GM23338 (cell line): ENCODE measurements at regions not wholly inside any gene's neighbourhood (a gene's known extent, or its start where the extent isn't known, plus 50 kb on each side); places are given as distances from the start of the nearest gene placed in this dataset.

ENCODE experiments used
- ATAC-seq: fragments of 200-7000 bp; cut with Tn5 transposase; 3 replicates; pipeline ENCODE4 v1.9.1; 2020
- DNase-seq: peaks from one replicate; pipeline ENCODE4 v3.0.0-alpha.2; 2015; ENCODE audit warnings: low spot score
- H2AFZ ChIP-seq: fragments of 200-600 bp; sonication (generic); 2 replicates; pipeline ENCODE4 v1.8.0; 2016; ENCODE audit warnings: antibody characterized with exemption, mild to moderate bottlenecking, moderate library complexity
- H3F3A ChIP-seq: fragments of 200-600 bp; sonication (generic); replicated peaks from 2 replicates; pipeline ENCODE4 v1.8.0; 2017; ENCODE audit warnings: antibody characterized with exemption, mixed run types, low read depth
- H3K27ac ChIP-seq: fragments of 200-600 bp; sonication (generic); 2 replicates; pipeline ENCODE4 v1.6.1; 2016; ENCODE audit warnings: low read depth
- H3K27me3 ChIP-seq: fragments of 200-600 bp; sonication (generic); 2 replicates; pipeline ENCODE4 v1.8.0; 2016; ENCODE audit warnings: mild to moderate bottlenecking, mixed run types, moderate library complexity; ENCODE audit not compliant: insufficient read depth
- H3K36me3 ChIP-seq: fragments of 200-600 bp; sonication (generic); 2 replicates; pipeline ENCODE4 v1.8.0; 2016; ENCODE audit warnings: mild to moderate bottlenecking; ENCODE audit not compliant: insufficient read depth
- H3K4me1 ChIP-seq: fragments of 200-600 bp; sonication (generic); 2 replicates; pipeline ENCODE4 v1.8.0; 2016; ENCODE audit warnings: mild to moderate bottlenecking, moderate library complexity; ENCODE audit not compliant: insufficient read depth
- H3K4me2 ChIP-seq: fragments of 200-600 bp; sonication (generic); 2 replicates; pipeline ENCODE4 v1.7.1; 2017; ENCODE audit warnings: mixed run types
- H3K4me3 ChIP-seq: fragments of 200-600 bp; sonication (generic); 2 replicates; pipeline ENCODE4 v1.6.1; 2016; ENCODE audit warnings: mixed run types
- H3K79me2 ChIP-seq: fragments of 200-600 bp; sonication (generic); replicated peaks from 2 replicates; pipeline ENCODE4 v1.8.0; 2017; ENCODE audit warnings: mild to moderate bottlenecking; ENCODE audit not compliant: insufficient read depth
- H3K9me2 ChIP-seq: fragments of 200-600 bp; sonication (generic); 2 replicates; pipeline ENCODE4 v1.8.0; 2017; ENCODE audit not compliant: insufficient read depth
- H4K20me1 ChIP-seq: fragments of 200-600 bp; sonication (generic); replicated peaks from 2 replicates; pipeline ENCODE4 v1.8.0; 2017; ENCODE audit warnings: mild to moderate bottlenecking; ENCODE audit not compliant: insufficient read depth
- H3K27ac Mint-ChIP-seq: 2 replicates; pipeline ENCODE4 v1.8.0; 2020; ENCODE audit warnings: inconsistent platforms, mild to moderate bottlenecking, moderate library complexity, mixed read lengths
- H3K27me3 Mint-ChIP-seq: 3 replicates; pipeline ENCODE4 v1.8.0; 2022; ENCODE audit warnings: low read depth, mild to moderate bottlenecking, moderate library complexity, mixed read lengths, inconsistent platforms; ENCODE audit not compliant: insufficient read depth, poor library complexity
- H3K36me3 Mint-ChIP-seq: 3 replicates; pipeline ENCODE4 v1.8.0; 2021; ENCODE audit warnings: low read depth, mild to moderate bottlenecking, inconsistent platforms, moderate library complexity, mixed read lengths
- H3K4me1 Mint-ChIP-seq: 3 replicates; pipeline ENCODE4 v1.8.0; 2020; ENCODE audit warnings: mild to moderate bottlenecking, inconsistent platforms, mixed read lengths
- H3K4me3 Mint-ChIP-seq: 3 replicates; pipeline ENCODE4 v1.8.0; 2021; ENCODE audit warnings: moderate library complexity, mild to moderate bottlenecking, inconsistent platforms, mixed read lengths
- H3K9me3 Mint-ChIP-seq: 3 replicates; pipeline ENCODE4 v1.8.0; 2020; ENCODE audit warnings: moderate library complexity, mild to moderate bottlenecking, inconsistent platforms, mixed read lengths
- CREB1 ChIP-seq: fragments of 250-450 bp; sonication (Bioruptor Pico); IDR thresholded peaks from 2 replicates; pipeline ENCODE4 v1.5.0; 2020; ENCODE audit warnings: low read depth, mild to moderate bottlenecking, moderate library complexity
- CTCF ChIP-seq, 2 experiments: fragments of 200-600 bp in 1 of 2; sonication (generic) in 1 of 2; conservative IDR thresholded peaks; 2 replicates each; pipeline versions ENCODE4 v1.5.1 to v1.6.1; 2016 to 2017; ENCODE audit warnings: antibody characterized with exemption in 2 of 2, low read depth in 2 of 2, mild to moderate bottlenecking in 2 of 2, moderate library complexity in 1 of 2
- ETS1 ChIP-seq: IDR thresholded peaks from 2 replicates; pipeline ENCODE4 v1.6.1; 2016; ENCODE audit warnings: antibody characterized with exemption
- EZH2 ChIP-seq: fragments of 200-600 bp; sonication (generic); IDR thresholded peaks from one replicate; pipeline ENCODE4 v1.8.0; 2017; ENCODE audit warnings: antibody characterized with exemption, mild to moderate bottlenecking, low read depth; ENCODE audit not compliant: unreplicated experiment
- EZH2phosphoT487 ChIP-seq: fragments of 200-600 bp; sonication (generic); IDR thresholded peaks from one replicate; pipeline ENCODE4 v1.8.1; 2018; ENCODE audit warnings: antibody characterized with exemption; ENCODE audit not compliant: unreplicated experiment
- NANOG ChIP-seq: IDR thresholded peaks from 2 replicates; pipeline ENCODE4 v1.6.1; 2016; ENCODE audit warnings: antibody characterized with exemption, borderline replicate concordance
- REST ChIP-seq: IDR thresholded peaks from one replicate; pipeline ENCODE4 v1.6.1; 2018; ENCODE audit warnings: antibody characterized with exemption; ENCODE audit not compliant: unreplicated experiment
- ZNF114 ChIP-seq: fragments of 250-450 bp; sonication (Bioruptor Pico); IDR thresholded peaks from 2 replicates; pipeline ENCODE4 v1.5.0; 2020; ENCODE audit warnings: mild to moderate bottlenecking, moderate library complexity
- ZNF462 ChIP-seq: fragments of 250-450 bp; sonication (Bioruptor Pico); IDR thresholded peaks from 2 replicates; pipeline ENCODE4 v1.5.0; 2020; ENCODE audit warnings: mild to moderate bottlenecking, moderate library complexity

- TF ChIP-seq REST (no peak), ZNF462 (no peak)
These were observed 487.4 kb upstream of the DEPDC1 start (continued) for GRCh38 chr1:68984289-68984688.

- H2AFZ ChIP-seq, result no peak overlapping the region
- ATAC-seq, result no peak
- Mint-ChIP-seq H3K36me3 (peaks cover 9% of the 10 kb centered on the region; the same call in 1 of the 3 replicates), H3K4me3 (no peak overlapping the region), H3K4me1 (no peaks in the 10 kb centered on the region), H3K9me3 (peaks cover 16% of the 10 kb centered on the region), H3K27me3 (no peaks in the 10 kb centered on the region), H3K27ac (no peak overlapping the region)
- H3K79me2 ChIP-seq, result no peaks in the 10 kb centered on the region
- no peak for DNase-seq
- no peaks in the 10 kb centered on the region for H3K36me3 ChIP-seq
- H3K4me1 ChIP-seq, result no peaks in the 10 kb centered on the region
- no peak overlapping the region for H3K27ac ChIP-seq
- no peaks in the 10 kb centered on the region for H3K9me2 ChIP-seq
- no peaks in the 10 kb centered on the region for H3F3A ChIP-seq
- no peak overlapping the region for H3K4me2 ChIP-seq
- no peaks in the 10 kb centered on the region for H3K27me3 ChIP-seq
- no peak overlapping the region for H3K4me3 ChIP-seq
- H4K20me1 ChIP-seq, result no peaks in the 10 kb centered on the region
- no peak for TF ChIP-seq NANOG
- TF ChIP-seq CREB1 (CRISPR knock-in tag), result no peak
- TF ChIP-seq REST, result no peak
- no peak for TF ChIP-seq EZH2
- TF ChIP-seq ETS1, result no peak
- no peak for TF ChIP-seq EZH2phosphoT487
- TF ChIP-seq CTCF (conservative IDR thresholded peaks at IDR 0.05; ENCODE audit: low read depth in 2 of 2), result no peak
- no peak for TF ChIP-seq ZNF114
These were observed 497.2 kb upstream of the DEPDC1 start for GRCh38 chr1:68994096-68994495.
